ENCODE measurements at regions not wholly inside any gene's neighbourhood (a gene's known extent, or its start where the extent isn't known, plus 50 kb on each side); places are given as distances from the start of the nearest gene placed in this dataset.

GRCh38 chr4:17082186-17082585 is 183.7 kb upstream of the LDB2 start:
- no peak overlapping the region for H3K27ac ChIP-seq
- DNase-seq (ENCODE audit: low read depth, low spot score): no peak

DNA sequence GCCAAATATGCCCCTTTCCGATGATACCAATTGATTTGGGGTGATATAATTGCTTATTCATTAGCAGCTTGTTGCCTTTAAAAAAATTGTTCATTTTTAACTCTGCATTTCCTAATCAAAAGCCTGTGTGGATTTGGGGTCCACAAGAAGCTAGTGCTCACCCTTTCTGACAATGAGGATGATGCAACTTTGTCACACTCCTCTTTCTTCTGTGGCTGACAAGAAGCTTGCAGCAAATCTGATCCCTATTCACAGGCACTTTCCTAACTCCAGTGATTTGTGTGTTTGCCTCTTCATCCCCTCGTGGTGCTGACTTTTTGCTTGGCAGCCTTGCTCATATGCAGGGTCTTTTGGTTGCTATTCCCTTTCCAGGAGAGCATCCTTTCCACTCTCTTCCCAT is 182.7 kb upstream of the LDB2 start:
- DNase-seq (ENCODE audit: low read depth, low spot score): no peak
- no peak overlapping the region for H3K27ac ChIP-seq

DNA sequence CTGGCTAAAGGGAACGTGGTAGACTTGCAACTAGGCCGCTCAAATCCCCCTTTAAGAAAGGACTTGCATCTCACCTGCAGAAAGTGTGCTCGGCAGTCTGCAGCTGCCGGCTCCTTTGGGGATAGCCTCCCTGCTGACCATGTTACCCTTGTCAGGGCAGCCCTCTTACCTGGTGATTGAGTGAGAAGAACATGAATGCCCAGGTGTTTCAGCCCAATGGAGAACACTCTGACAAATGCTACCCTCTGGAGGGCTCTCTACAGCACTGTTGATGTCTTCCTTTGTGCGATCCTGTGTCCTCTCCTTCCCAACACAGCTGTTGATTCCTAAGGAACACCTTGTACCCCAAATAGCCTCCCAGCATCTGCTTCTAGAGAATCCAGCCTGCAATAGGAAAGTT is 178.7 kb upstream of the LDB2 start:
- H3K27ac ChIP-seq: no peak overlapping the region
- no peak for DNase-seq (ENCODE audit: low read depth, low spot score)

DNA sequence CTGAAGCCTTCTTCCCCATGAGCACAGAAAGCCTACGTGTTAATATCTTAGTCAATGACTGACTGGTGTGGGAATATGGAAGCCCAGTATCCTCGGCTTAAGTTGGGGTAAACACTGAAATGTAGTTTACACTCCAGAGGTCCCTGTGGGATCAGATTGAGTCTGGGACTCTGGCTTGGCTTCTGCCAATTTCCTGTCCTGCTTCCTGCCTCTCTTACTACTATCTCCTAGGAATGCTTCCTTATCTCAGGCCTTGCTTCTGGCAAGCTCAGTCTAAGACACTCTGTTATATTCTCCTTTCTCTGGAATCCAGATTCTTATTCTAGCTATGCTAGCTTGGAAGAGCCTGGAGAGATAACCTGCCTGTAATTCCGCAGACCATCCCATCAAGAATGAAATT is 174.0 kb upstream of the LDB2 start:
- no peak for DNase-seq (ENCODE audit: low read depth, low spot score)
- no peak overlapping the region for H3K27ac ChIP-seq

DNA sequence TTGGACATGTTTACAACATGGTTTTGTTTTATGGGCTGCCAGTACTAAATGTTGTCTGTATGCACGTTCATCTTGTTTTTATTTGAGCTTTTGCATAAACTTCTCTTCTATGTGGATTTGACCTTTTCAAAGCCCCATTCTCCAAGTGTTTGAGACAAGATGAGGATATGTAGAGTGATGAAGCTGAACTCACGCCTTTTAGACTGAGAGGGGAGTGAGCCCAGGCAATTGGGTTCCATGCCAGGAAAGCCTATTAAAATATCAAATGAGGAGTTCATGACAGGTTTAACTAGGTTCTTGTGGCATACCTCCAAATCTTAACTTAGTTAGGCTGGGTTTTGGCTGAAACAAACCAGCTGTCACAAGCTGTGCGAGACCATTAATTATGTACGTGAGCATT is 170.4 kb upstream of the LDB2 start:
- no peak overlapping the region for H3K27ac ChIP-seq
- DNase-seq (ENCODE audit: low read depth, low spot score): no peak

DNA sequence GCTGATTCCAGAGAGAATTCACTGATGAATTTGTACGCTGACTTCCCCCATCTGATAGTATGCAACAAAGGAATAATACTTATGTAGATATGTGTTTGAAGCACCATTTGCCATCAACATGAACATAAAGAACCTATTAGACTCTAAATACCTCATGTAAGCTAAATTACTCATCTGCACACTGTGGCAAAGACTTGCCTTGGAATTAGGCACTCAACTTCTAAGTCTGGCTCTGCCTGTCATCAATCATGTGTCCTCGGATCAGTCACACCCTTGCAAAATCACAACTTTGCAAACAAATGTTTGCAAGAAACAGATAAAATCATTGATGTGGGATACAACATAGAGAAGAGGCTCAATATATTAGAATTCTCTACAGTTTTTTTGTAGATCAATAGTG is 169.9 kb upstream of the LDB2 start:
- no peak for DNase-seq (ENCODE audit: low read depth, low spot score)
- H3K27ac ChIP-seq: no peak overlapping the region

GRCh38 chr4:17066972-17067371 is 168.5 kb upstream of the LDB2 start:
- H3K27ac ChIP-seq: no peak overlapping the region
- DNase-seq (ENCODE audit: low read depth, low spot score): no peak

GRCh38 chr4:17066236-17066635 is 167.8 kb upstream of the LDB2 start:
- DNase-seq (ENCODE audit: low read depth, low spot score): no peak
- no peak overlapping the region for H3K27ac ChIP-seq

DNA sequence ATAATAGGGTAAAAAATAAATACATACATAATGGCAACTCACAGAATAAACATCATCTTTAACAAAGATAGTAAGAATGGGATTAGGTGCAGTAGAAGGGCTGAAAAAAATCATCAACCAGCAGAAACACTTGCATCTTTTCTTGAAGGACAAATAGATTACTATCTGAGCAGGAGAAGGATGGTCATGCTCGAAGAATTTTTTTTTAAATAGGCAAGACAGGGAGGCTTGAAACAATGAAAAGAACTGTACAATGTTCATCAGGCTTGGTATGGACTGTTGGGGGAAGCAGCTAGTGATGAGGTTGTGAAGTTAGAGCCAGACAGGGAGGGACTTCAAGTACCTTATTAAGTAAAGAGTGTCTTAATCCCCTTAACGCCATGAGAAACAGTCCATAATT is 167.4 kb upstream of the LDB2 start:
- no peak for DNase-seq (ENCODE audit: low read depth, low spot score)
- no peak overlapping the region for H3K27ac ChIP-seq

GRCh38 chr4:17064959-17065358 is 166.5 kb upstream of the LDB2 start:
- H3K27ac ChIP-seq: no peak overlapping the region
- DNase-seq (ENCODE audit: low read depth, low spot score): no peak

GRCh38 chr4:17063888-17064287 is 165.4 kb upstream of the LDB2 start:
- DNase-seq (ENCODE audit: low read depth, low spot score): no peak
- no peak overlapping the region for H3K27ac ChIP-seq

DNA sequence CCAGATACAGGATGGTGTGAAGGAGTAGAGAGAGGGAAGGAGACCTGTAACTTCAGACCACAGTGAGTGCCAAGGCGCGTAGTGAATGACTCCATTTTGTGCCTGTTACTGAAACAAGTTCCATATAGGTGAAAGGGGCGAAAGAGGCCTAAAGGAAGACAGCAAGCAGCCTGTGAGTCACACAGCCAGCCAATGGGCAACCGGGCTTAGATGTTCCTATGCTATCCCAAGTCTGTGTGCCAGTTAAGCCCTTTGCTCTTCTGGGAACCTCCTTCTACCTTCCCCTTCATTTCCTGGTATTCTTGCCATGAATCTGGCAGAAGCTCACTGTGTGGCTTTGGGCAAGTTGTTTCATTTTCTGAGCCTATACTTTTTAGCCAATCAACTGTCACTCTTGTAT is 161.8 kb upstream of the LDB2 start:
- H3K27ac ChIP-seq: no peak overlapping the region
- no peak for DNase-seq (ENCODE audit: low read depth, low spot score)

- DNase-seq (ENCODE audit: low read depth, low spot score): no peak
Observed at GRCh38 chr4:17058916-17059741, 160.7 kb upstream of the LDB2 start.

DNA sequence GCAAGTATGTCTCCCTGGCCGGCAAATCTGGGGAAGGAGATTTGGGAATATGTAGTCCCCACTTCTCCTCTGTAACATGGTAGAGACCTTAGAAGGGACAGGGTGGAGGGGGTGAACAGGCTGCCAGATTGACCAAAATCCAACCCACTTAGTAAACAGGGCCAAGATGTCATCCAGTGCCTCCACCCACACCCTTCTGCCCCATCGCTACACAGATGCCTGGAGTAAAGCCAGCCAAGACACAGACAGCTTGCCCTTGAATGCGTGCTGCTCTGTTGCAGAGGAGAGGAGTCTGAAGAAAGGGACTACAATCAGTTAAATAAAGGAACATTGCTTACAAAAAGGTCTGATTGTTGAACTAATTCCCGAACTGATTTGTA is 160.1 kb upstream of the LDB2 start:
- no peak for DNase-seq (ENCODE audit: low read depth, low spot score)
- no peak overlapping the region for H3K27ac ChIP-seq

More at GRCh38 chr4:17058916-17059741, 160.7 kb upstream of the LDB2 start:
- no peak overlapping the region for H3K27ac ChIP-seq

DNA sequence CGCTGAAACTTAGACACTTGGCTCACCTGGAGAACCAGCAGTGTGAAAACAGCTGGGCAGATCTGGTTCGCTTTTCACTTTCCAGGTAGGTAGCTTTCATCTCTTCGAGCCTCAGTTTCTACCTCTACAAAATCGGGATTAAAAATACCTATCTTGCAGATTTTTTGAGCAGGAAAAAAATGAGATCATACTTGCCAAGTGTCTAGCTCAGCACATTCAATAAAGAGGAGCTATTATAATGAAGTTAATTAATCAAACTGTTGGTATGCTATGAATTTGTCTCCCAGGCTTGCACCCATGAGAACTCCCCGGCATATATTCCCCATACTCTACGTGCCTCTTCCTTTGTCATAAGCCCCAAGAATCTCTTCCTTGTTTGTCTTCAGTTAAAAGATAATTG is 158.6 kb upstream of the LDB2 start:
- no peak for DNase-seq (ENCODE audit: low read depth, low spot score)

GRCh38 chr4:17055788-17056187 is 157.3 kb upstream of the LDB2 start:
- H3K27ac ChIP-seq: no peak overlapping the region
- peak; percentile 48 for DNase-seq (ENCODE audit: low read depth, low spot score)

More for the DNA sequence above, 158.6 kb upstream of the LDB2 start:
- no peak overlapping the region for H3K27ac ChIP-seq

DNA sequence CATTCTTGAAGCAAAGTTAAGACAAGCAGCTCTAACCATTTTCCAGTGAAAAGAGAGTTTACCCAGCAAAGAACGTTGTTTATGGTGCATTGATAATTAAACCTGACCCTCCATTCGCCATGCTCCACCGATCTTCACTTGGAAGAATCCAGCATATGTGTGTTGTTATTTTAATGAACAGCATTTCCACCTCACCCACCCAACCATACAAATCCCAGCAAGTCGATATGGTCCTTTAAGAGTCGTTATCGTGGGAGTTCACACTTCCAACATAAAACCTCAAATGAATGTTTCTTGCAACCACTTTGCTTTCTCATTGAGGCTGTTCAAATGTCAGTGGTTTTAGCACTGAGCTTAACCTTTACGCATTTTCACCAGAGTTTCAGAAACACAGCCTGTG is 147.4 kb upstream of the LDB2 start:
- no peak overlapping the region for H3K27ac ChIP-seq
- DNase-seq (ENCODE audit: low read depth, low spot score): no peak

DNA sequence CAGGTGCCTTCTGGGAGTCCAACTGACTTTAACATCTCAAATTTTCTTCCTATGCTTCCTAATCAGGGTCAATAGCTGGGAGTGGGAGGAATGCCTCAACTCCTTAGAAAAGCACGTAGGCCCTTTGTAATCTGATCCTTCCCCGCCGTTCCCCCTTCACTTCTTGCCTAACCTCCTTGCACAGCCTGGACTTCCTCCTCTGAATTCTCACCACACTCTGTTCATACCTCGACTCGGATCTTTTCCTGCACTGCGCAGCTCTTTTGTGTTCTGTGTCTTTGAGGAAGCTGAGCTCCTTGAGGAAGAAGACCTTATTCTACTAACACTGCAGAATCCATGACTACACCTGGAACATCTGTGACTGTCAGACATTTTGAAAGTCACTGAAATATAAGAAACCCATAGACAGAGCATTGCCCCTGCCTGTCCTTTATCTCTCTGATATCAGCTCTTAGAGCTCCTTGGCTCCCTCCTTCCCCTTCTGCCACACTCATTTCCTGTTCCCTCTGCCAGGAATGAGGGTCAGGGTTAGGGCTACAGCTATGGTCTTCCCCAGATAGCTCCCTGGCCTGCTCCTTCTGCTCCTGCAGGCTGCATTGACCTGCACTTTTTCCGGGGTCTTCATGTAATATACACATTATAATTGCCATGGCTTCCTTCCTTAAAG is 140.2 kb upstream of the LDB2 start:
- H3K27ac ChIP-seq: no peak overlapping the region
- no peak for DNase-seq (ENCODE audit: low read depth, low spot score)

- no peak for DNase-seq (ENCODE audit: low read depth, low spot score)
- H3K27ac ChIP-seq: no peak overlapping the region
Observed at GRCh38 chr4:17033768-17034181, 135.3 kb upstream of the LDB2 start.

DNA sequence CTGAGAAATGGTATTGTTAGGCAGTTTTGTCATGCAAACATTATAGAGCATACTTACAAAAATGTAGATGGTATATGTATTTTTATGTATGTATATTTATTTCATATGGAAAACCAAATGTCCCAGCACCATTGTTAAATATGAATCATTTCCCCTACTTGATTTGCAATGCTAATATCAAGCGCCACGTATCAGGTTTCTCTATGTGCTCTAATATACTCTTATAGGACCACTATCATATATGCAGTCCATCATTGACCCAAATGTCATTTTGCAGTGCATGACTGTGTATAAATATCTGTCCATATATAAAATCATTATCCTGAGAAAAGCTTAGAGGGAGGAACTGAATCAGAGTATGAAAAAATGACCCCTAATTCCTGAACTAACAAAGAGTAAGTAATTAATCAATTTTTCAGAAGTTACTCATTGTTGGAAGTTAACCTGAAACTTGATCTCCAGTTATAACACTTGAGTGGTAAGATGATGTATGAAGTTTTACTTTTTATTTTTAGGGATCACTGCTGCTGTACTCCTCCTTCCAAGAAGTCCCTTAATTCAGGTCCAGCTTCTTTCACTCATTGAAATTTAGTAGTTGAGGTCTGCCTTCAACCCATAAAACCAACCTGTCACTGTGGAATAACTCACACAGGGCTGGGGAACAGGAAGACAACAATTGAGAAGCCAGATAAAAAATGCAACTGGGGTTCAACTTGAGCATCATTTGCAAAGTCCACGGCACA is 134.8 kb upstream of the LDB2 start:
- DNase-seq (ENCODE audit: low read depth, low spot score): no peak
- H3K27ac ChIP-seq: no peak overlapping the region

DNA sequence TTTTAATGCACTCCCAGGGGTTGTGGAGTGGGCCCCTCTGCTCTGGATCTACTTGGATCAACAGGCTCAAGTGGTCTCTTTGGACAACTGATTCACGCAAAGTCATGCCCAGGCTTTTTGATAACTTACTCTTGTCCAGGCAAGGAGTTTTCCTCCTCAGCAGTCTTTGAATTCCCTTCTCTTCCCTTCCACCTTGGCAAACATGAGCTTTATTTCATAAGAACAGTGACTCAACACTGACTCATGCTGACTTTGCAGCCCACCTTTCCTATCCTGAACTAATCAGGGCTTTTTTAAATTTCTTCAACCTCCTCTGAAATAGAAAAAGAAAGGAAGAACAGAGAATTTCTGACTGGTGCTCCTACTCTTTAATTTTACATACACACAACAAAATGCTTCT is 132.1 kb upstream of the LDB2 start:
- peak overlapping the region; percentile 82 for H3K27ac ChIP-seq
- peak; percentile 18 for DNase-seq (ENCODE audit: low read depth, low spot score)
